GM12892 (cell line): ENCODE measurements at regions not wholly inside any gene's neighbourhood (a gene's known extent, or its start where the extent isn't known, plus 50 kb on each side); places are given as distances from the start of the nearest gene placed in this dataset.

Source experiments
- POLR2A ChIP-seq: IDR thresholded peaks from 2 replicates; pipeline ENCODE4 v1.6.1; 2011; ENCODE audit warnings: low read depth, low read length, control low read depth
- POLR2AphosphoS5 ChIP-seq: IDR thresholded peaks from 2 replicates; pipeline ENCODE4 v1.6.1; 2011; ENCODE audit warnings: low read depth, low read length, control low read depth

- TF ChIP-seq POLR2A, result no peak
- TF ChIP-seq POLR2AphosphoS5, result no peak
Observed at GRCh38 chr4:108366716-108367115, 198.0 kb upstream of the LEF1 start.
